ENCODE measurements at regions not wholly inside any gene's neighbourhood (a gene's known extent, or its start where the extent isn't known, plus 50 kb on each side); places are given as distances from the start of the nearest gene placed in this dataset.

GRCh38 chr14:84527706-84528105, 1002.2 kb upstream of the FLRT2 start:
- DNase-seq, result no peak

GRCh38 chr14:84532016-84532415, 997.9 kb upstream of the FLRT2 start:
- DNase-seq, result no peak

GRCh38 chr14:84533181-84533725, 996.7 kb upstream of the FLRT2 start:
- DNase-seq, result no peak

- DNase-seq, result no peak
These were observed 996.2 kb upstream of the FLRT2 start for GRCh38 chr14:84533791-84534190.

GRCh38 chr14:84535484-84535883, 994.5 kb upstream of the FLRT2 start:
- DNase-seq, result no peak

- DNase-seq, result no peak
These were observed 994.0 kb upstream of the FLRT2 start for GRCh38 chr14:84535976-84536375.

GRCh38 chr14:84541018-84541417, 988.9 kb upstream of the FLRT2 start:
- no peak for DNase-seq

- DNase-seq, result no peak
These were observed 986.1 kb upstream of the FLRT2 start for GRCh38 chr14:84543859-84544258.

GRCh38 chr14:84544486-84545131, 985.3 kb upstream of the FLRT2 start:
- no peak for DNase-seq

- no peak for DNase-seq
These were observed 983.7 kb upstream of the FLRT2 start for GRCh38 chr14:84546236-84546635.

- no peak for DNase-seq
These were observed 975.8 kb upstream of the FLRT2 start for GRCh38 chr14:84554136-84554535.

GRCh38 chr14:84555493-84555892, 974.5 kb upstream of the FLRT2 start:
- DNase-seq, result no peak

- no peak for DNase-seq
These were observed 963.8 kb upstream of the FLRT2 start for GRCh38 chr14:84566109-84566508.

- DNase-seq, result no peak
These were observed 954.3 kb upstream of the FLRT2 start for GRCh38 chr14:84575681-84576080.

GRCh38 chr14:84579292-84579691, 950.7 kb upstream of the FLRT2 start:
- no peak for DNase-seq

GRCh38 chr14:84581041-84581440, 948.9 kb upstream of the FLRT2 start:
- DNase-seq, result no peak

GRCh38 chr14:84584511-84584910, 945.4 kb upstream of the FLRT2 start:
- no peak for DNase-seq

- no peak for DNase-seq
These were observed 938.0 kb upstream of the FLRT2 start for GRCh38 chr14:84591827-84592445.

GRCh38 chr14:84592770-84593169, 937.2 kb upstream of the FLRT2 start:
- no peak for DNase-seq

GRCh38 chr14:84610086-84610485, 919.9 kb upstream of the FLRT2 start:
- no peak for DNase-seq

GRCh38 chr14:84622357-84622756, 907.6 kb upstream of the FLRT2 start:
- no peak for DNase-seq

GRCh38 chr14:84643446-84643845, 886.5 kb upstream of the FLRT2 start:
- DNase-seq, result no peak

GRCh38 chr14:84646786-84647500, 883.0 kb upstream of the FLRT2 start:
- no peak for DNase-seq

- no peak for DNase-seq
These were observed 874.9 kb upstream of the FLRT2 start for GRCh38 chr14:84655014-84655413.

All from stimulated activated CD4-positive, alpha-beta T cell treated with anti-CD3 and anti-CD28 coated beads, Interleukin-4, amount 100 ng/mL, for 1 hour (primary cell).